GM23248 (cell line): ENCODE measurements at regions not wholly inside any gene's neighbourhood (a gene's known extent, or its start where the extent isn't known, plus 50 kb on each side); places are given as distances from the start of the nearest gene placed in this dataset.

ENCODE experiments used
- EZH2 ChIP-seq: fragments of 200-600 bp; sonication (generic); IDR thresholded peaks from 2 replicates; pipeline ENCODE4 v1.6.1; 2018; ENCODE audit warnings: antibody characterized with exemption, mild to moderate bottlenecking; ENCODE audit not compliant: insufficient read depth, poor library complexity, severe bottlenecking
- EZH2phosphoT487 ChIP-seq: fragments of 200-600 bp; sonication (generic); IDR thresholded peaks from 2 replicates; pipeline ENCODE4 v1.6.1; 2018; ENCODE audit warnings: antibody characterized with exemption, moderate library complexity, mild to moderate bottlenecking, low read depth; ENCODE audit not compliant: insufficient read depth

DNA sequence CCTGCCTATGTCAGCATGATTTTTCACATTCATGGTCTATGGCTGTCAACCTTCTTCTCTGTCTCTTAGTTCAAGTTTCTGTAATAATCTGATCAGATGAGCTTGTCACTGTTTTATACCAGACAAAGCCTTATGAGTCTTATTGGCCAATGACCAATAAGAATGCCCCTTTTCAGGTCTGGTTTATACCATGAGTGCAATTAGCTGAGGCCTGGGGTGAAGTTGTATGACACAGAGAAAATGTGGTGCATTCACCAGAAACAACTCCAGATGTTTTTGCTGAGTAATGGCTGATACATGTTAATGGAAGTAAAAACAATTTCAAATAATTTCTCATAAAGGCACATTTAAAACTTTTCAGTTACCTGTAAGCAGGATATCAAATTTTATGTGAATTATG is 218.6 kb upstream of the CDH8 start:
- TF ChIP-seq EZH2: no peak
- no peak for TF ChIP-seq EZH2phosphoT487
